Stomach (tissue), 4 donors: ENCODE measurements at regions not wholly inside any gene's neighbourhood (a gene's known extent, or its start where the extent isn't known, plus 50 kb on each side); places are given as distances from the start of the nearest gene placed in this dataset.

Experiments
- EP300 ChIP-seq: sonication (generic); formaldehyde crosslinking; IDR thresholded peaks from one replicate; pipeline ENCODE4 v1.6.1; 2017; ENCODE audit warnings: antibody characterized with exemption
- POLR2A ChIP-seq, 4 donors: fragments of 450-650 bp; IDR thresholded peaks; one replicate each; pipeline ENCODE4 v1.6.1; 2016; ENCODE audit warnings: antibody characterized with exemption in 4 of 4, control low read depth in 2 of 4, mild to moderate bottlenecking in 1 of 4, moderate library complexity in 1 of 4
- TF ChIP-seq, protein P1 (sequence below), 7 experiments: fragments of 450-650 bp in 4 of 7; fragments of 200-600 bp in 3 of 7; sonication (generic) in 3 of 7; IDR thresholded peaks; one replicate each; pipeline ENCODE4 v1.5.1; 2016 to 2019; ENCODE audit warnings: antibody characterized with exemption in 7 of 7, control low read depth in 2 of 7, mild to moderate bottlenecking in 1 of 7

DNA sequence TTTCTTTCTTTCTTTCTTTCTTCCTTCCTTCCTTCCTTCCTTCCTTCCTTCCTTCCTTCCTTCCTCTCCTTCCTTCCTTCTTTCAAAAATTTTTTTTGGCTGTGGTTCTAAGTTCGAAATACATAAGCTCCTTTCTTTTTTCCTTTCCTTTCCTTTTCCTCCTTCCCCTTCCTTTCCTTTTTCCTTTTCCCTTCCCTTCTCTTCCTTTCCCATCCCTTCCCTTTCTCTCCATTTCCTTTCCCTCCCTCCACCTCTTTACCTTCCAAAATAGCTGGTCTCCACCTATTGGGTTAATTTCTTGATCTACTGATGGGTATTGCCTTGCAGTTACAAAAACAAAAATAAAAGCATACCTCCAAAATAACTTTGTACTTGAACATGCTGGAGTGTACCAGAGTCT lies 73.4 kb upstream of the GPRIN3 start:
- TF ChIP-seq, protein P1, sequence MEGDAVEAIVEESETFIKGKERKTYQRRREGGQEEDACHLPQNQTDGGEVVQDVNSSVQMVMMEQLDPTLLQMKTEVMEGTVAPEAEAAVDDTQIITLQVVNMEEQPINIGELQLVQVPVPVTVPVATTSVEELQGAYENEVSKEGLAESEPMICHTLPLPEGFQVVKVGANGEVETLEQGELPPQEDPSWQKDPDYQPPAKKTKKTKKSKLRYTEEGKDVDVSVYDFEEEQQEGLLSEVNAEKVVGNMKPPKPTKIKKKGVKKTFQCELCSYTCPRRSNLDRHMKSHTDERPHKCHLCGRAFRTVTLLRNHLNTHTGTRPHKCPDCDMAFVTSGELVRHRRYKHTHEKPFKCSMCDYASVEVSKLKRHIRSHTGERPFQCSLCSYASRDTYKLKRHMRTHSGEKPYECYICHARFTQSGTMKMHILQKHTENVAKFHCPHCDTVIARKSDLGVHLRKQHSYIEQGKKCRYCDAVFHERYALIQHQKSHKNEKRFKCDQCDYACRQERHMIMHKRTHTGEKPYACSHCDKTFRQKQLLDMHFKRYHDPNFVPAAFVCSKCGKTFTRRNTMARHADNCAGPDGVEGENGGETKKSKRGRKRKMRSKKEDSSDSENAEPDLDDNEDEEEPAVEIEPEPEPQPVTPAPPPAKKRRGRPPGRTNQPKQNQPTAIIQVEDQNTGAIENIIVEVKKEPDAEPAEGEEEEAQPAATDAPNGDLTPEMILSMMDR (IDR thresholded peaks at IDR 0.05), result no peak
- TF ChIP-seq EP300 (no peak), POLR2A (IDR thresholded peaks at IDR 0.05) (no peak)
